Rectal smooth muscle tissue (tissue), 1 donor: ENCODE measurements at regions not wholly inside any gene's neighbourhood (a gene's known extent, or its start where the extent isn't known, plus 50 kb on each side); places are given as distances from the start of the nearest gene placed in this dataset.
"Not testable (repeated sequence)": the region's sequence is repeated elsewhere in the genome, so short reads cannot be mapped to it uniquely, and the experiment has no call there.

Experiments used
- H3K27ac ChIP-seq: one replicate; pipeline ENCODE4 v1.7.0; 2013; ENCODE audit warnings: low read depth, low read length, inconsistent platforms
- H3K27me3 ChIP-seq: one replicate; pipeline ENCODE4 v1.7.0; 2013; ENCODE audit warnings: low read length; ENCODE audit not compliant: control insufficient read depth, insufficient read depth
- H3K36me3 ChIP-seq: one replicate; pipeline ENCODE4 v1.7.0; 2013; ENCODE audit warnings: low read length; ENCODE audit not compliant: control insufficient read depth, insufficient read depth
- H3K4me1 ChIP-seq: one replicate; pipeline ENCODE4 v1.7.0; 2013; ENCODE audit warnings: low read length; ENCODE audit not compliant: control insufficient read depth, insufficient read depth
- H3K4me3 ChIP-seq: one replicate; pipeline ENCODE4 v1.7.0; 2013; ENCODE audit warnings: low read length
- H3K9ac ChIP-seq: one replicate; pipeline ENCODE4 v1.7.0; 2013; ENCODE audit warnings: low read length

DNA sequence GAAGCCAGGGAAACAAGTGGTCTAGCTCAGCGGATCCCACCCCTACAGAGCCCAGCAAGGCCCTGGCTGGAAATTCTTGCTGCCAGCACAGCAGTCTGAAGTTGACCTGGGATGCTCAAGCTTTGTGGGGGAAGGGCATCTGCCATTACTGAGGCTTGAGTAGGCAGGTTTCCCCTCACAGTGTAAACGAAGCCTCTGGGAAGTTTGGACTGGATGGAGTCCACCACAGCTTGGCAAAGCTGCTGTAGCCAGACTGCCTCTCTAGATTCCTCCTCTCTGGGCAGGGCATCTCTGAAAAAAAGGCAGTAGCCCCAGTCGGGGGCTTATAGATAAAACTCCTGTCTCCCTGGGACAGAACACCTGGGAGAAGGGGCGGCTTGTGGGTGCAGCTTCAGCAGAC, 365.9 kb upstream of the SALL1 start:
- H3K27me3 ChIP-seq, H3K4me1 ChIP-seq, H3K27ac ChIP-seq, H3K4me3 ChIP-seq, H3K9ac ChIP-seq, H3K36me3 ChIP-seq: not testable (repeated sequence)

DNA sequence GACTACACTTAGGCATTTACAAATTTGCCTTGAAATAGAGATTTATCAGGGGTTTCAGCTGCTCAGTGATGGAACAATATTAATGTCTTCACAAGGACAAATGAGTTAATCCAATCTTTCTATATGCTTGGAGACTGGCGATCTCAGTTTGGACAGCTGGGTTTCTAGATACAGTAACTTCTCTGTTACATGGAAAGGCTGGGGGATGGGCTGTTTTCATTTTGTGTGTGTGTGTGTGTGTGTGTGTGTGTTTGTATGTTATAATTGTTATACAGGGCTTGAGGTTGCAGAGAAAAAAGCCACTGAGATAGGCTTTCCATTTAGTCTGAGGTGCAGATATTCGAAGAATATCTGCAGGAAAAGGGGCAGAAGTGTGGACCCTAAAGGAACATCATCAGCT, 359.3 kb upstream of the SALL1 start:
- Histone ChIP-seq H3K9ac (no peak overlapping the region), H3K36me3 (no peaks in the 10 kb centered on the region), H3K27ac (no peak overlapping the region), H3K27me3 (no peaks in the 10 kb centered on the region), H3K4me1 (no peaks in the 10 kb centered on the region), H3K4me3 (no peak overlapping the region)

GRCh38 chr16:51509336-51509735, 358.3 kb upstream of the SALL1 start:
- H3K4me3 ChIP-seq: no peak overlapping the region
- H3K27ac ChIP-seq: no peak overlapping the region
- H3K4me1 ChIP-seq: no peaks in the 10 kb centered on the region
- no peaks in the 10 kb centered on the region for H3K36me3 ChIP-seq
- H3K27me3 ChIP-seq: no peaks in the 10 kb centered on the region
- H3K9ac ChIP-seq: no peak overlapping the region

- Histone ChIP-seq H3K36me3 (no peaks in the 10 kb centered on the region), H3K9ac (no peak overlapping the region), H3K4me3 (no peak overlapping the region), H3K27ac (no peak overlapping the region), H3K27me3 (no peaks in the 10 kb centered on the region), H3K4me1 (no peaks in the 10 kb centered on the region)
Measured at GRCh38 chr16:51508490-51509212, 357.6 kb upstream of the SALL1 start.

DNA sequence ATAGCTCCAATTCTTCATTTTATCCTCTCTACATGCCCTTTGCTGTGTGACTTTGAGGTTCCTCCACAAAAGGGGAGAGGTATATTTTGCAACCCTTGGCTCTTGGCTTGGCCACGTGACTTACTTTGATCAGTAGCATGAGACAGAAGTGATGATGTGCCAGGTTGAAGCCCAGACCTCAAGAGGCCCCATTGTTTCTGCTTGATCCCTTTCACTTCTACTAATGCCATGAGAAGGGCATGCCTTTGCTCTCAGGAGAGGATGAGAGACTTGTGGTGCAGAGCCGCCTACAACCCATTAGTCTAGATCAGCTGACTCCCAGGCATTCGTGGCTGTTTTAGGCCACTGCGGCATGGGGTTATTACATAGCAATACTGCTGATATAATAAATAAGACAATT, 356.2 kb upstream of the SALL1 start:
- Histone ChIP-seq H3K4me3 (no peak overlapping the region), H3K36me3 (no peaks in the 10 kb centered on the region), H3K9ac (no peak overlapping the region), H3K4me1 (no peaks in the 10 kb centered on the region), H3K27me3 (no peaks in the 10 kb centered on the region), H3K27ac (no peak overlapping the region)

DNA sequence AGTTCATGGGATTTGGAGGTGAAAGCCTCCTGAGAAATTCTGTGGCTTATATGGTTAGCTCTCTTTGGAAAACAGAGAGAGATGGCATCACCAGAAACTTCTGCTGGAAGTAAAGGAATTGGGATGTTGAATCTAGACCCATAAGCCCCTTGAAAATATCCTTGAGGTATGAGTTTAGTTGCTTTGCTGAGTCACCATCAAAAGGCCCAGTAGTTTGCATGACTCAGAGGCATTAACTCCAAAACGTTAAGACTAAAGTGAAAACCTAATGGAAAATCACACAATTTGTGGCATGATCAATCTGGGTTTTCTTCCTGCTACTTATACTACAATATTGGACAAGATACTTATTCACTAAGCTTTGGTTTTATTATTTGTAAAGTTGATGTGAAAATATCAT, 349.2 kb upstream of the SALL1 start:
- Histone ChIP-seq H3K36me3 (no peaks in the 10 kb centered on the region), H3K4me3 (no peak overlapping the region), H3K4me1 (no peaks in the 10 kb centered on the region), H3K27ac (no peak overlapping the region), H3K9ac (no peak overlapping the region), H3K27me3 (no peaks in the 10 kb centered on the region)

- Histone ChIP-seq H3K4me1 (no peaks in the 10 kb centered on the region), H3K36me3 (no peaks in the 10 kb centered on the region), H3K9ac (no peak overlapping the region), H3K27ac (no peak overlapping the region), H3K4me3 (no peak overlapping the region), H3K27me3 (no peaks in the 10 kb centered on the region)
Measured at GRCh38 chr16:51497541-51498211, 346.6 kb upstream of the SALL1 start.

DNA sequence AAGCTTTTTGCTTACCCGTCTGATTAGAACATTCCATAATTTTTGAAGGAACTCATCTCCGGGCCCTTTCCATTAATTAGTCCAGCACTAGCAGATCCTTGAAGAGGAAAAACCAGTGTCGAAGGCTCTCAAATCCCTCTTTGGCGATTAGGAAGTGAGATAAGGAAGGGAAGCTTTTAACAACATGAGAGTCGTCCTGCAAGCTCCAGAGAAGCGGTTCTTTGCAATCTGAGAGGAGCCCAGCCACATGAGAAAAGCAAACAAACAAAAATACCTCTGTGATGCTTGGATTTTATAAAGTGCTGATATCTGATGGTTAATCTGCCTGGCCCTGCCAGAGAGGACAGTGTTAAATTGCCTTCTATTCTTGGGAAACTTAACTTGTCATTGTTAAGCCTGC, 339.8 kb upstream of the SALL1 start:
- H3K9ac ChIP-seq: no peak overlapping the region
- no peaks in the 10 kb centered on the region for H3K27me3 ChIP-seq
- H3K27ac ChIP-seq: no peak overlapping the region
- H3K4me1 ChIP-seq: no peaks in the 10 kb centered on the region
- H3K4me3 ChIP-seq: no peak overlapping the region
- no peaks in the 10 kb centered on the region for H3K36me3 ChIP-seq

- Histone ChIP-seq H3K4me3 (no peak overlapping the region), H3K36me3 (no peaks in the 10 kb centered on the region), H3K4me1 (no peaks in the 10 kb centered on the region), H3K9ac (no peak overlapping the region), H3K27me3 (no peaks in the 10 kb centered on the region), H3K27ac (no peak overlapping the region)
Measured at GRCh38 chr16:51487880-51488279, 336.8 kb upstream of the SALL1 start.

- Histone ChIP-seq H3K9ac (no peak overlapping the region), H3K4me3 (no peak overlapping the region), H3K27ac (no peak overlapping the region), H3K36me3 (no peaks in the 10 kb centered on the region), H3K4me1 (no peaks in the 10 kb centered on the region), H3K27me3 (no peaks in the 10 kb centered on the region)
Measured at GRCh38 chr16:51474414-51475091, 323.5 kb upstream of the SALL1 start.

DNA sequence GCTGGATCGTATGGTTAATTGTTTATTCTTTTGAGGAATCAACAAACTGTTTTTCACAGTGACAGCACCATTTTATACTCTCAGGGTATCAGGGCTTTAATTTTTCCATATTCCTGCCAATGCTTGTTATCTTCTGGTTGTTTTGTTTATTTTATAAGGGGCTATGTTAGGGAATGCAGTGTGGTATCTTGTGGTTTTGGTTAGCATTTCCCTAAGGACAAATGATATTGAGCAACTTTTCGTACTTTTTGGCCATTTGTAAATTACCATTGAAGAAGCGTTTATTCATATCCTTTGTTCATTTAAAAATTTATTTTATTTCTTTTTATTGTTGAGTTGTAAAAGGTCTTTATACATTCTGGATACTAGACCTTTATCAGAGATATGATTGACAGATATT, 322.0 kb upstream of the SALL1 start:
- Histone ChIP-seq H3K36me3 (no peaks in the 10 kb centered on the region), H3K27ac (no peak overlapping the region), H3K4me1 (no peaks in the 10 kb centered on the region), H3K27me3 (no peaks in the 10 kb centered on the region), H3K4me3 (no peak overlapping the region), H3K9ac (no peak overlapping the region)

- Histone ChIP-seq H3K27ac (no peak overlapping the region), H3K9ac (no peak overlapping the region), H3K36me3 (no peaks in the 10 kb centered on the region)
Measured at GRCh38 chr16:51470492-51470891, 319.4 kb upstream of the SALL1 start.

DNA sequence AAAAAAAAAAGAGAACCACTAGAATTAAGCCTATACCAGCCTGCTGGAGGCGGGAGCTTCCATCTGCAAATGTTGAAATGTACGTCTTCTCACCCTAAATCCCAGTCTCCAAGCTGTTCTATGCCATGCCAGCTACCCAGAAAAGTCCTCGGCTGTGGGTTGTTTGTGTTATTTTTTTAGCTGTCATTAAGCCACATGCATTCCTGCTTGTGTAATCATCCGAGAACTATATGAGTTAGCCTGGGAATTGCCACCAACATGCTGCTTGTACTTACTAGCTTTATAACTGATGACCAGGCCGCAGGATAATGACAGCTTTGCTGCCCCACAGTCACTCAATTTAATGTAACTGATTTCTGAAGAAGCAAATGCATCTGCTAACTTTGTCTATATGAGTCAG, 313.9 kb upstream of the SALL1 start:
- Histone ChIP-seq H3K4me1 (no peaks in the 10 kb centered on the region), H3K9ac (no peak overlapping the region), H3K36me3 (no peaks in the 10 kb centered on the region), H3K27ac (no peak overlapping the region), H3K4me3 (no peak overlapping the region), H3K27me3 (no peaks in the 10 kb centered on the region)

More at GRCh38 chr16:51470492-51470891, 319.4 kb upstream of the SALL1 start:
- H3K4me3 ChIP-seq: no peak overlapping the region
- H3K27me3 ChIP-seq: no peaks in the 10 kb centered on the region
- no peaks in the 10 kb centered on the region for H3K4me1 ChIP-seq
